ENCODE measurements at regions not wholly inside any gene's neighbourhood (a gene's known extent, or its start where the extent isn't known, plus 50 kb on each side); places are given as distances from the start of the nearest gene placed in this dataset.

DNA sequence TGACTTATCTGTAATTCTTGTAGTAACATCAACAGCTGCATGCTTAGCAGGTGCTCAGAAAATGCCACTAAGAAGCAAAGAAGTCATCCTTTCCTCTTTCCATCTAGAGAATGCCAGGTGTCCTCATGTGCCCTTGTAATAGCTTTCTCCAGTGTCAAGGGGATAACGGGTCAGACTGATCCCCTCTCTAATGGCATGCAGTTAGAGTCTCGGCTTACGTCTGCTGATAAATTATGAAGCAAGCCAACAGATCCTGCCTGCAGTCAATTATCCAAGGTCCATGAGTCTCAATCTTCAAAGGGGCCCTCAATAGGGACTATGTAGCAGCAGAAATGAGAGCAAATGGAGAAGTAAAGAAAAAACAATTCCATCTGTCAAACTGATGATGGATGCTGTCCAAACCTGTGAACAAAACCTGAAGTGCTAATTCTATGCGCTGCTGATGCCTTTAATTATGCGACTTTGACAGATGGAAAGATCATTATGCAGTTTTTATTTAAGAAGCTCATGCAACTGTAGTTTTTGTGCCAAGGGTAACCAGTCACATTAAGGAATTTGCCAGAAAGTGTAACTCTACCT lies 162.8 kb upstream of the PEX5L start:
- peaks cover 3% of the 10 kb centered on the region for H3K9me3 ChIP-seq
- no peaks in the 10 kb centered on the region for H3K27me3 ChIP-seq
- no peak for TF ChIP-seq CTCF (IDR thresholded peaks at IDR 0.05)
- H3K36me3 ChIP-seq: no peaks in the 10 kb centered on the region
- no peak overlapping the region for H3K27ac ChIP-seq
- H3K4me1 ChIP-seq (ENCODE audit: control insufficient read depth in 1 of 2, insufficient read depth in 1 of 2, low read depth in 1 of 2, low read length in 1 of 2): no peaks in the 10 kb centered on the region
- no peak overlapping the region for H3K4me3 ChIP-seq (ENCODE audit: low read depth in 1 of 2, low read length in 1 of 2)

GRCh38 chr3:180215866-180216265 lies 179.1 kb upstream of the PEX5L start:
- no peaks in the 10 kb centered on the region for H3K36me3 ChIP-seq
- no peak overlapping the region for H3K4me3 ChIP-seq (ENCODE audit: low read depth in 1 of 2, low read length in 1 of 2)
- no peak overlapping the region for H3K27ac ChIP-seq
- no peaks in the 10 kb centered on the region for H3K27me3 ChIP-seq
- no peaks in the 10 kb centered on the region for H3K9me3 ChIP-seq
- no peaks in the 10 kb centered on the region for H3K4me1 ChIP-seq (ENCODE audit: control insufficient read depth in 1 of 2, insufficient read depth in 1 of 2, low read depth in 1 of 2, low read length in 1 of 2)
- TF ChIP-seq CTCF (IDR thresholded peaks at IDR 0.05): no peak

DNA sequence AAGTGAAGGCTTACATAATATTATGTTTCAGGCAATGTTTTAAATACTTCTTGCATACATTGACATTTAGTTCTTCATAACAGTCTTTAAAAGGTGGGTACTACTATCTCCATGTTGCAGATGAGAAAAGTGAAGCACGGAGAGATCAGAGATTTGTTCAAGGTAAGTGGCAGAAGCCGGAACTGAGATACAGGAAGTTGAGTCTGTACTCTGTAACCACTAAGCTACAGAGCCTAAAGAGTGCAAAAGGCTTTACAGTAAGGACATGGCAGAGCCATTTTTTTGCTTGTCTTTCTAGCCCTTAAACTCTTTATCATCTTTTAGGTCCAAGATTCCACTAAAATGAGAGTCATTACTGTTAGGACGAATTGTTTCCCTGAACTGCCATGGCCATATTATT lies 186.5 kb upstream of the PEX5L start:
- TF ChIP-seq CTCF (IDR thresholded peaks at IDR 0.05): no peak
- H3K9me3 ChIP-seq: no peaks in the 10 kb centered on the region
- H3K4me3 ChIP-seq (ENCODE audit: low read depth in 1 of 2, low read length in 1 of 2): no peak overlapping the region
- no peaks in the 10 kb centered on the region for H3K27me3 ChIP-seq
- no peaks in the 10 kb centered on the region for H3K36me3 ChIP-seq
- no peak overlapping the region for H3K27ac ChIP-seq
- no peaks in the 10 kb centered on the region for H3K4me1 ChIP-seq (ENCODE audit: control insufficient read depth in 1 of 2, insufficient read depth in 1 of 2, low read depth in 1 of 2, low read length in 1 of 2)

GRCh38 chr3:180229113-180229512 lies 192.4 kb upstream of the PEX5L start:
- Histone ChIP-seq H3K36me3 (no peaks in the 10 kb centered on the region), H3K4me3 (ENCODE audit: low read depth in 1 of 2, low read length in 1 of 2) (no peak overlapping the region), H3K9me3 (peaks cover 17% of the 10 kb centered on the region), H3K4me1 (ENCODE audit: control insufficient read depth in 1 of 2, insufficient read depth in 1 of 2, low read depth in 1 of 2, low read length in 1 of 2) (no peaks in the 10 kb centered on the region), H3K27me3 (no peaks in the 10 kb centered on the region), H3K27ac (no peak overlapping the region)
- no peak for TF ChIP-seq CTCF (IDR thresholded peaks at IDR 0.05)

- Histone ChIP-seq H3K27ac (no peak overlapping the region), H3K4me3 (ENCODE audit: low read depth in 1 of 2, low read length in 1 of 2) (no peak overlapping the region), H3K4me1 (ENCODE audit: control insufficient read depth in 1 of 2, insufficient read depth in 1 of 2, low read depth in 1 of 2, low read length in 1 of 2) (no peaks in the 10 kb centered on the region), H3K9me3 (no peaks in the 10 kb centered on the region), H3K27me3 (no peaks in the 10 kb centered on the region), H3K36me3 (no peaks in the 10 kb centered on the region)
- TF ChIP-seq CTCF (IDR thresholded peaks at IDR 0.05): no peak
These were observed 203.2 kb upstream of the PEX5L start for GRCh38 chr3:180239939-180240338.

Data from neutrophil (primary cell).